Smooth muscle cell of the brain vasculature (primary cell): ENCODE measurements at regions not wholly inside any gene's neighbourhood (a gene's known extent, or its start where the extent isn't known, plus 50 kb on each side); places are given as distances from the start of the nearest gene placed in this dataset.
"Not testable (repeated sequence)": the region's sequence is repeated elsewhere in the genome, so short reads cannot be mapped to it uniquely, and the experiment has no call there.

Experiments used
- DNase-seq: peaks from one replicate; pipeline ENCODE4 v3.0.0-alpha.2; 2012; ENCODE audit warnings: low read depth, low spot score

DNA sequence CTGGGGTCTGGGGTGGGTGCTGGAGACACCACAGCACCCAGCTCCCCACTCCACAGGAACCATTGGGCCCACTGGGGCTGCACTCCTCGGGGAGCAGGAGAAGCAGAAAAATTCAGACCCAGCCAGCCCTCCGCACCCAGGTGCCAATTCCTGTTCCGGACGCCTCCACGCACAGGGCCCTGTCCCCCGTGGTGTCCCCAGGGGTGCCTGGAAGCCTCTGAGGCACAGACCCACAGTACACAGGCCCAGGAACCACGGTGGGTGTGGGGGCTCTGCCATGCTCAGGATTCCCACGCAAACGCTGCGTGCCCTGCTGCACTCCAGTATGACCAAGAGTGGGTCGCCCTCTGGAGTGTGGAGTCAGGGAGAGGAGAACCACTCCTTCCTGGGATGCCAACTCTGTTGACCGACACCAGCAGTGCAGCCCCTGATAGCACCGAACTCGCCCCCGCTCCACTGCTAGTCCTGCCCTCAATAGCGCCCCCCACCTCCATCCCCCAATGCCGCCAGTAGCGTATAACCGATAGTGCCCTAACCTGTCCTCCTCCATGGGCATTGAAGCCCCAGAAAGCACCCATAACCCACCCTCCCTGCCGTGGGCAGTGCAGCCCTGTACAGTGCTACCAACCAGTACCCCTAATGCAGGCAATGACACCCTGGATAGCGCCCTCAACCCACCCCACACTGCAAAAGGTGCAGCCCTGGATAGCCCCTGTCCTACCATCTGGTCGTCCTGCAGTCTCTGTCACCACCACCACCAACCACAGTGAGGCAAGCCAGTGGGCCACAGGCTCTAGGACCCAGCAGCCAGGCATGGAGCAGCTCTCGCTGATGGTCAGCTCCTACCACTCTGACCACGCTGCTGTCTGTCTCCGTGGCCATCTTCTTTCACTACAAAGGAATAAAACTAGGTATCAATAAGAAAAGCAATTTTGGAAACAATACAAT, 2877.2 kb downstream of the RPIA start:
- DNase-seq, result not testable (repeated sequence)

DNA sequence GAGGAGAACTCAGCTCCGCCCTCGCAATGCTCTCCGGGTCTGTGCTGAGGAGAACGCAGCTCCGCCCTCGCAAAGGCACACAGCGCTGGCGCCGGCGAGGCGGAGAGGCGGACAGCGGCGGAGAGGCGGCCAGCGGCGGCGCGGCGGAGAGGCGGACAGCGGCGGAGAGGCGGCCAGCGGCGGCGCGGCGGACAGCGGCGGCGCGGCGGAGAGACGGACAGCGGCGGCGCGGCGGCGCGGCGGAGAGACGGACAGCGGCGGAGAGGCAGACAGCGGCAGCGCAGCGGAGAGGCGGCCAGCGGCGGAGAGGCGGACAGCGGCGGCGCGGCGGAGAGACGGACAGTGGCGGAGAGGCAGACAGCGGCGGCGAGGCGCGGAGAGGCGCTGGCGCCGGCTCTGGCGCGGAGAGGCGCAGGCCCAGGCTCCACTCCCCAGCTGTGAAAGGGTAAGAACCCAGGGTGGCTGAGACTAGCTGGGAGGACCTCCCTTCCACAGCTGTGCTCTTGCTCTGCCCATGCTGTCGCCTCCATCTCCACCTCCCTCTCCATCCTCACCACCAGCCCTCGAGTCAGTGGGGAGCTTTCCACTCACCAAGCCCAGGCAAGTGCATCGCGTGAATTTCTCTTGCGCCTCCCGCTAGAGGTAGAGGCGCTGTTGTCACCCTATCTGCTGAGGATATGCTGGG, 2879.9 kb downstream of the RPIA start:
- DNase-seq, result not testable (repeated sequence)

DNA sequence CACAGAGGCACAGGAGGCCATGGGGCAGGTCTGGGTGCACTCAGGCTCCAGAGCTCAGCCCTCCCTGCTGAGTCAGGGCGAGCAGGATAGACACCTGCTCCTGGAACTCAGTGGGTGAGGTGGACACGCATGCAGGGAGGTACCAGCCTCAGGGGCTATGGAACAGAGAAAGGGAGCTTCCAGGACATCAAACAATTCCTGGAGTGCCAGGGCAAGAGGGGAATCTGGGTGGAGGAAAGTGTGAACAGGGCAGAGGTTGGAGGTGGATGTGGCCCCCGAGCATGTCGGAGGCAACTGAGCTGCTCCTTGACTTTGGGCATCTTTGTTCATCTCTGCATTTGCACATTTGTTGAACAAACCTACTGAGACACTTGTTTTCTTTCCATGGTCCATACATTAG, 2881.5 kb downstream of the RPIA start:
- not testable (repeated sequence) for DNase-seq

DNA sequence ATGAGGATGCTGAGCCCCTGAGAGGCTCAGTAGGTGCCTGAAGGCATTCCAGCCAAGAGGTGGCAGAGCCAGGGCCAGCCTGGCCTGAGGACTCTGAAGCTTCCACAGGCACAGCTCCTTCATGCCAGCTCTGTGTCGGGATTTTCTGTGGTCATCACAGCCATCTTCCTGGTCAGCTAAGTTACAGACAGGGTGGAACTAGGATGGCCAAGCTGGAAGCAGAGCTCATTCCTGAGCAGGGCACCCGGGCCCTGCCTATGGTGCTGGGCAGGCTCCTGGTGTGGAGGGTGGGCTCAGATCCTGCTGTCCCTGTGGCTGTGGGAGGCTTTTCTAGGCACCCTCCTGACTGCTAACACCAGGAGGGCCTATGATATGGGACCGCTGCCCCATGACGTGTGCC, 2882.3 kb downstream of the RPIA start:
- not testable (repeated sequence) for DNase-seq

DNA sequence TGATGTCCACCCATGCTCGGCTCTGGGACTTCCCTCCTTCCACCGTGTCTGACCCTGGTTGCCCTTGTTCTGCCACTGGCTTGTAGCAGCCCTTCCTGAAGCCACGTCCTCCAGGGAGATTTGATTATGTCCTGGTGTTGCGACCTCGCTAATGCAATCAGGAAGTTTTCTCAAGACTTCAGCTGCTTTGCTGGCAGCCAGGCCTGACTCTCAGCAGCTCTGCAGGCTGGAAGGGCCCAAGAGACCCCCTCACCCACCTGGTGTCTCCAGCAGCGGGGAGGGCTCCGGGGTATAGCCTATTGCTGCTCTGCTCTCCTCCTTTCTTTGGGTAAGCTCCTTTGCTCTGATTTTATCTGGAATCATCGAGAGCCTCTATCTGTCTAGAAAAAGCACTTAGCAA, 2882.8 kb downstream of the RPIA start:
- DNase-seq, result not testable (repeated sequence)

DNA sequence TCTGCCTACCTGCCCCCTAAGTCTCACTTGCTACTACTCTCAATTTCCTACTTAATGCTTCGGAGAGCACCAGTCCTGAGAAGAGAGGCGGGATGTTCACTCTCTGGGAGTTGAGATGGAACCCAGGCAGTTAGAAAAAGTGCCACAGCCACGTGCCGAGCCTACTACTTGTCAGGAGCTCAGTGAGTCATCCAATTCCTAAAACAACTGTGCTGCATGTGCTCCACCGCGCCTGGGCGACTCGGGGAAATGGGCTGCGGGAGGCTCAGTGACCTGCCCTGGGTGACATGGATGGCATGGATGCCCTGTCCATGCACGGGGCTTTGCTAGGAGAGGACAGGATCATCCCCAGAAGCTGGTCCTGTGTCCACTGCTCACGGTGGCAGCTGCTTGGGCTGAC, 2884.2 kb downstream of the RPIA start:
- DNase-seq, result not testable (repeated sequence)

DNA sequence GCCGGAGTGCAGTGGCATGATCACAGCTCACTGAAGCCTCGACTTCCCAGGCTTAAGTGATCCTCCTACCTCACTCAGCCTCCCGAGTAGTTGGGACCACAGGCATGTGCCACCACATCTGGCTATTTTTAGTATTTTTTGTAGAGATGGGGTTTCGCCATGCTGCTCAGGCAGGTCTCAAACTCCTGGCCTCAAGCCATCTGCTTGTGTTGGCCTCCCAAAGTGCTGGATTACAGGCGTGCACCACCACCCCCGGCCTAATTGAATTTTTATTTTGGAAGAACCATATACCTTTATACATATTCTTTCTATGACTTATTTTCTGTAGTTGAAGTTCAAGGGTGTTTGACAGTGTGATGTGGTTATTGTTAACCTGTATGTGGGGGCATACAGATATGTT, 2885.9 kb downstream of the RPIA start:
- not testable (repeated sequence) for DNase-seq

DNA sequence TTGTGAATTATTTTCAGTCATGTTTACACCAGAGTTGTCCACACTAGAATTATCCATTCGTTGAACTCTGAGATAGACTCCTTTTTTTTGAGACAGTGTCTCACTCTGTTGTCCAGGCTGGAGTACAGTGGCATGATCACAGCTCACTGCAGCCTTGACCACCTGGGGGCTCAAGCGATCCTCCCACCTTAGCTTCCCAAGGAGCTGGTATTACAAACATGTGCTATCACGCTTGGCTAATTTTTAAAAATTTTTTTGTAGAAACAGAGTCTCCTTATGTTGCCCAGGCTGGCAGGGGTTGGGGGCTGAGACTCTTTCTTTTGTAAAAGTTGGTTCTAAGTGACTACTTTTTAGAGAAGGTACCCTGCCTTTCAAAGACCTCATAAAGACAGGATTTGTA, 2887.2 kb downstream of the RPIA start:
- DNase-seq, result not testable (repeated sequence)

DNA sequence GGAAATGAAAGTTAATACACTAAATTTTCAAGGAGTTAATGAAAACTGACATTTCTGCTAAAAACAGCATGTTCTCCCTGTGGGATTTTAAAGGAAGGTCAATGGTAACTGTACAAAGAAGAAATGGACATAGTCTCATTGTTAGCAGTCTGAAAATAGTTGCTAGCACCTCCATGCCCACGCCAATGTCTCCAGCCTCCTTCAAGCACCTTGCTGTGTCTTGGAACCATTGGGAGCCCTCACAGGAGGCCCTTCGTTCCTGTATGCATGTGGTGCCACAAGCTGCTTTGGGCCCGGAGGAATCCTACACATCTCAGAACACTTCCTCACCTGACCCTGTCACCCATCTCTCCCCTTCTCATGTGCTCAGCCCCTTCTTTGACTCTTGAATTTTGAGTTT, 2888.1 kb downstream of the RPIA start:
- not testable (repeated sequence) for DNase-seq

DNA sequence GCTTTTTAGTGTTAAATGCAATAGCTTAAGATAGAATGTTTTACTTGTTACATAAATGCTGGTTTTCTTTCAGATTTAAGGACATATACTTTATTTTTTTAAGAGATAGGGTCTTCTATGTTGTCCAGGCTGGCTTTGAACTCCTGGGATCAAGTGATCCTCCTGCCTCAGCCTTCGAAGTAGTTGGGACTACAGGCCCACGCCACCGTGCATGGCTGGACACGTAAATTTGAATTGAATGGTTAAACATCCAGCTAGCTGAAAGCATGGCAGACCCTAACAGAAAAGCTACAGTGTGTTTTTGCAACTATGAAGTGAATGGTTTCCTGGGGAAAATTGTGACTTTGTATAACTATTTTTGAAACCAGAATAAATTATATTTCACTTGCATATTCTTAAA, 2888.6 kb downstream of the RPIA start:
- not testable (repeated sequence) for DNase-seq

DNA sequence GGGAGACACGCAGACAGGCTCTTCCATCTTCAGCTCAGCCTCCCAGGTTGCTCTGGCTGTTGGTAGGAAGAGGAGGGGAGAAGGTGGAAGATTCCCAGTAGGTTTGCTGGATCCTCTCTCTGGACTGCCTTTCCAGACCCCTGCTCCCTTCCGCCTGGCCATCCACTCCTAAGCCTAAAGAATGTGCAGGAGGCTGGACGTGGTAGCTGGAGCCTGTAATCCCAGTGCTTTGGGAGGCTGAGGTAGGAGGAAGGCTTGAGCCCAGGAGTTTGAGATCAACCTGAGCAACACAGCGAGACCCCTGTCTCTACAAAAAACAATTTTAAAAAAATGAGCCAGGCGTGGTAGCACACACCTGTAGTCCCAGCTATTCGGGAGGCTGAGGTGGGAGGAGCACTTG, 2895.6 kb downstream of the RPIA start:
- DNase-seq, result not testable (repeated sequence)

DNA sequence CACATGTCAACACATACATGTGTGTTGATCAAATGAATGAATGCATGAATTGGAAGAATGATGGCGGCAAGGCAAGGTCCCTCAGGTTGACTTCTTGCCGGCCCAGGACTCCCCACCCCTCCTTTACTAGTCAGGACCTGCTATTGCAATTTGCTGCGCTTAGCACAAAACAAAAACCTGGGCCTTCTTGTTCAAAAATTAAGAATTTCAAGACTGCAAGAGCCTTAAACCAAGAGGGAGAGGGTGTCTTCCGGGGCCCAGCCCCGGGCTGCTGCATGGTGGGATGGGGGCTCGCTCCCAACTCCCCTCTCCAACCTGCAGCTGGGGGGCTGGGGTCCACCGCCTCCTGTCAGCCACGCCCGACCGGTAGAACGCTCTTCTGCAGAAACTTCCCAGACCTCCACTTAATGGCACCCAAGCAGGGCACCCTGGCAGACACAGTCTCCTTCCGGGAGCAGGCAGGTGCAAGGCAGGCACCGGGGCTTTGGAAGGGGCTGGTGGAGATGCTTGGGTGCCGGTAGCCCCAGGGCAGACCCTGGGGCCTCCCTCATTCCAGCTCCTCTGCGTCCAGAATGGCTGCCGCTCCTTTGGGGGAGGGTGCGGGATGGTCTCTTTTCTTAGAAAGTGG, 2896.5 kb downstream of the RPIA start:
- not testable (repeated sequence) for DNase-seq

DNA sequence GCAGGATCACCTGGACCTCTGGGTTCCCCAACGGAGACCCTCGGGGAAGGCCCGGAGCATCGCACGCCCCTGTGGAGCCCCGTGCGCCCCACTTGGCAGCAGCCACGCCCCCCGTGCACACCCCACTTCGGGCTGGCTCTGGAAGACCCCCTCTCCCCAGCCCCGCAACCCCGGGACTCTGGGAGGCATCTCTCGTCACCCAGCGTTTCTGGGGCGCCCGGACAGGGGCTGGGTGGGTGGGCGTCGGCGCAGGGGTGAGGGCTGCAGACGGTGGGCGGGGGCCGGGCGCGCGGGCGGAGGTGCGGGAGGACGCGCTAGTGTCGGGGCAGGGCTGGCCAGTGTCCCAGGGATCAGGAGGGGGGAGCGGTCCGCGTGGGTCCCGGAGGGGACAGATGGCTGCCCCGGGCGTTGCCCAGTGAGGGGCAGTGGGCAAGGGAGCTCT, 2897.3 kb downstream of the RPIA start:
- DNase-seq, result not testable (repeated sequence)

DNA sequence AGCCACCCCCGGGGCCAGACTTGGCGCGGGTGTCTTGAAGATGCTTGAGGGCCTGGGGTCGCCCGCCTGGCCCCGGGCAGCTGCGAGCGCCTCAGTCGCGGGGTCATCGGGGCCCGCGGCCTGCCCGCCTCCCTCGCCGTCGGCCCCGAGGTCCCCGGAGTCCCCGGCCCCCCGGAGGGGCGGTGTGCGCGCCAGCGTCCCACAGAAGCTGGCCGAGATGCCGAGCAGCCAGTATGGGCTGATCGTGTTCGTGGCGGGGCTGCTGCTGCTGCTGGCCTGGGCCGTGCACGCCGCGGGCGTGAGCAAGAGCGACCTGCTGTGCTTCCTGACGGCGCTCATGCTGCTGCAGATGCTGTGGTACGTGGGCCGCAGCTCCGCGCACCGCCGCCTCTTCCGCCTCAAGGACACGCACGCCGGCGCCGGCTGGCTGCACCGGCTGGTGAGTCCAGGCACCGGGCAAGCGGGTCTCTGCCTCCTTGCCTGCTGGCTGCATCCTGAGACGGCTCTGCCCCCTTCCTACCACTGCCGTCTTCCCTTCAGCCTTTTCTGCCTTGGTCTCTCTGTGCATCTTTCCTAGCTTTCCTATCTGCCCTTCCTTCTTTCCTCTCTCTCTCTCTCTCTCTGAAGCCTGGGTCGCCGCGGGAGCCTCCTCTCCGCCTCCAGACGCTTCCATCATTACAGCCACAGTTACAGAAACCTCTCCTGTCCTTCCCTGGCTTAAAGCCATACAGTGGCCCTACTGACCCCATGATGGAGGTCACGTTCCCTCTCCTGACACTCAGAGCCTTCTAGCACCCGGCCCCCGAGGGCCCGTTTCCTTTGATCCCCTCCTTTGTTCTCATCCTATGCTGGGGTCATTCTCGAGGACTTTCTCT, 2898.2 kb downstream of the RPIA start:
- DNase-seq, result not testable (repeated sequence)

DNA sequence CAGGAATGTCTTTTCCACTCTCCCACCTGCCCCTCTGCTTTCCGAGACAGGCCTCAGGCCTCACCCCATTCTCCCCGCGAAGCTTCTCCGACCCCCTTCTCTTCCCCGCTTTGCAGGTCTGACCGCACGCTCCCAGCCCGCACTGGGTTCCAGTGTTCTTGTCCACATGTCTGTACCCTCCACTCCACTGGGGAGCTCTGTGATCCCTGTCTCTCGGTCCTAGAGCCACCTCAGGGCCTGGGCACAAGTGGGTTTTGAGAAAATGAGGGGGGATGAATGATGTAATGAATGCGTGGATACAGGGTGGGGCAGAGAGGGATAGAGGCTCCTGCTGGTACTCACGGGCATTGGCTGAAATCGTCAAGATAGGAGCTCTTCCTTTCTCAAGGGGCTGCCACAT, 2898.9 kb downstream of the RPIA start:
- DNase-seq, result not testable (repeated sequence)

DNA sequence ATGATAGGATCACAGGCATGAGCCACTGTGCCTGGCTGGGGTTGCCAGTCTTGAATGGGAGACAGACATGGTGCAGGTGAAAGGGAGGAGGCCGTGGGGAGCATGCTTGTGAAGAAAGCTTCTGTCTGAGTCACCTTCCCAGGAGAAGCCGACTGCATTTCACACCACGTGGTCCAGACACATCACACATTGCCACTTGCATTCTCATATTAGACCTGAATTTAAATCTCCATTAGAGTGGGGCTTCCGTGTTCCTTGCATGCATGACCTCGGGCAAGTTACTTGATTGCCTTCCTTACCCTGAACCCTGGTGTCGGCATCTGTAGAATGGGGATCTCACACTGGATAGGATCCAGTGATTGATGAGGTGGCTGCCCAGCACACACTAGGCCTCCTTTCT, 2899.6 kb downstream of the RPIA start:
- not testable (repeated sequence) for DNase-seq

DNA sequence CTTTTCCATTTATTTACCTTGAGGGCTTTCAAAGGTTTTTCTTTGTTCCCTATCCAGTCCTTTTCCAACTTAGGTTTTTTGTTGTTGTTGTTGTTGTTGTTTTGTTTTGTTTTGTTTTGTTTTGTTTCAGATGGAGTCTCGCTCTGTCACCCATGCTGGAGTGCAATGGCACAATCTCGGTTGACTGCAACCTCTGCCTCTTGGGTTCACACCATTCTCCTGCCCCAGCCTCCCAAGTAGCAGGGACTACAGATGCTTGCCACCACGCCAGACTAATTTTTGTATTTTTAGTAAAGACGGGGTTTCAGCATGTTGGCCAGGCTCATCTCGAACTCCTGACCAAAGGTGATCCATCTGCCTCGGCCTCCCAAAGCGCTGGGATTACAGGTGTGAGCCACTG, 2906.0 kb downstream of the RPIA start:
- DNase-seq, result not testable (repeated sequence)

DNA sequence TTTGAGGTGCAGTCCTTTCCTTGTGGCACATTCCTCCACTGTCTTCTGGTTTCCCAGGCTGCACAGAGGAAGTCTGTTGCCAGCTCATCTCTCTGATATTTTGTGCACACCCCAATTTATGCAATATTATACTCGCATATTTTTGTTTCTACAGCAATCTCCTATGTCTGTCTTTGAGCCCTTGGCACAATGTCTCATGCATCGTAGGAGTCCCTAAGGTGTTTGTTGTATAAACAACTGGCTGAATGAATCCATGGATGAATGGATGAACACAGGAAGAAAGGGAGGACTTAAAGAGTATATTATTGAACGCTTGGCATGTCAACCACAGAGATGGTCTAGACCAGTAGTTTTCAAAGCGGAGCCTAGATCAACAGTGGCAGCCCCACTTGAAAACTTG, 2907.0 kb downstream of the RPIA start:
- DNase-seq, result not testable (repeated sequence)

DNA sequence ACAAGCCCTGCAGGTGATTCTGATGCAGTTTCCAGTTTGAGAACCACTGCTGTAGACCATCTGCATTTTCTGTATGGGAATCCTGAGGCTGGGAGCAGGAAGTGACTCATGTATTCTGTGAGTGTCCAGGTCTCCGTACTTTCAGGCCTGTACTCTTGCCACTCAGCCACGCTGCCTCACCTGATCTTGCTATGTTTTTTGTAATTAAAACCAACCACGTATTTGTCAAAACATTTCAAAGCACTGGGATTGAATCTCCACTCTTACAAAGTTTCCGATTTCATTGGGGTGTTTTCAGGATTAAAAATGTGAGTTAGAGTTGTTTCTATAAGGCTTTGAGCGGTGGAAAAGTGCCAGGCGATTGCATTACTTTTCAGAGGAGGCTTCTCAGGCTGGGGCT, 2907.5 kb downstream of the RPIA start:
- not testable (repeated sequence) for DNase-seq

DNA sequence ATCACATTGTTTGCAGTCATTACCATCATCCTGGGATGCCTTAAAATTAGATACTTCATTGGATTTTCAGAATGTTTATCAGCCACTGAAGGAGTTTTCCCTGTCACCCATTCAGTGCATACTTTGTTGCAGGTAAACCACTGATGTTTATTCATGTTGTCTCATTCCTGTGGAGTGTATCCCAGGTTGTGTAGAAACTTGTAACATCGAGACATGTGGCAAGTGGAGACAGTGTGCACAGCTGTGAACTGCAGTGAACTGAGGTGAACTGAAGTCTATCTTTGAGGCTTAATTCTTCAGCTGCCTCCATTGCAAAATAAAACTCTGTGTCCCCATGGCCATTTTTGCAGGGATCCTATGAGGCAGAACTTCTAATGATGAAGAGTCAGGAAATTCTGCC, 2911.4 kb downstream of the RPIA start:
- not testable (repeated sequence) for DNase-seq

DNA sequence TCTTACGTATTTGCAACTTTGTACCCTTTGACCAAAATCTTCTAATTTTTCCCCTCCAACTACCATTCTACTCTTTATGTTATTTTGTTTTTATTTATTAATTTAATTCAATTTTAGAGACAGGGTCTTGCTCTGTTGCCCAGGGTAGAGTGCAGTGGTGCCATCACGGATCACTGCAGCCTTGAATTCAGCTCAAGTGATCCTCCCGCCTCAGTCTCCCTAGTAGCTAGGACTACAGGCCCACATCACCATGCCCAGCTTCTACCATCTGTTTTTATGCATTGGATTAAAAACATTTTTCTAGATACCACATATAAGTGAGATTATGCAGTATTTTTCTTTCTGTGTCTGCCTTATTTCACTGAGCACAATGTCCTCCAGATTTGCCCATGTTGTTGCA, 2912.5 kb downstream of the RPIA start:
- DNase-seq, result not testable (repeated sequence)
